ENCODE measurements at regions not wholly inside any gene's neighbourhood (a gene's known extent, or its start where the extent isn't known, plus 50 kb on each side); places are given as distances from the start of the nearest gene placed in this dataset.

- H3K4me1 ChIP-seq: no peaks in the 10 kb centered on the region
- peaks cover 0 to 4% of the 10 kb centered on the region in 2 donors for H3K27me3 ChIP-seq
- H3K4me3 ChIP-seq: no peak overlapping the region
- 87 to 88% methylated on average over 14 of the region's 15 CpGs for WGBS, 2 donors
- no peak overlapping the region for H3K27ac ChIP-seq
- H3K9me3 ChIP-seq: peaks cover 0 to 3% (median 0%) of the 10 kb centered on the region in 4 donors
- DNase-seq (ENCODE audit: low spot score in 2 of 2): no peak
- no peak for TF ChIP-seq POLR2A (IDR thresholded peaks at IDR 0.05)
- no peak for TF ChIP-seq EP300 (IDR thresholded peaks at IDR 0.05)
- TF ChIP-seq CTCF (IDR thresholded peaks at IDR 0.05): no peak
- H3K36me3 ChIP-seq: no peaks in the 10 kb centered on the region
These were observed 78.3 kb downstream of the IRX5 start for GRCh38 chr16:55008836-55009510.

GRCh38 chr16:55009581-55009980 lies 78.9 kb downstream of the IRX5 start:
- no peaks in the 10 kb centered on the region for H3K36me3 ChIP-seq
- 83 to 95% methylated on average over 10 of the region's 10 CpGs for WGBS, 2 donors
- no peak overlapping the region for H3K4me3 ChIP-seq
- DNase-seq (ENCODE audit: low spot score in 2 of 2): no peak
- TF ChIP-seq CTCF (IDR thresholded peaks at IDR 0.05) (no peak), POLR2A (IDR thresholded peaks at IDR 0.05) (no peak)
- no peak overlapping the region for H3K27ac ChIP-seq
- peaks cover 0 to 3% (median 0%) of the 10 kb centered on the region in 4 donors for H3K9me3 ChIP-seq
- no peaks in the 10 kb centered on the region for H3K4me1 ChIP-seq
- peaks cover 0 to 4% of the 10 kb centered on the region in 2 donors for H3K27me3 ChIP-seq

DNA sequence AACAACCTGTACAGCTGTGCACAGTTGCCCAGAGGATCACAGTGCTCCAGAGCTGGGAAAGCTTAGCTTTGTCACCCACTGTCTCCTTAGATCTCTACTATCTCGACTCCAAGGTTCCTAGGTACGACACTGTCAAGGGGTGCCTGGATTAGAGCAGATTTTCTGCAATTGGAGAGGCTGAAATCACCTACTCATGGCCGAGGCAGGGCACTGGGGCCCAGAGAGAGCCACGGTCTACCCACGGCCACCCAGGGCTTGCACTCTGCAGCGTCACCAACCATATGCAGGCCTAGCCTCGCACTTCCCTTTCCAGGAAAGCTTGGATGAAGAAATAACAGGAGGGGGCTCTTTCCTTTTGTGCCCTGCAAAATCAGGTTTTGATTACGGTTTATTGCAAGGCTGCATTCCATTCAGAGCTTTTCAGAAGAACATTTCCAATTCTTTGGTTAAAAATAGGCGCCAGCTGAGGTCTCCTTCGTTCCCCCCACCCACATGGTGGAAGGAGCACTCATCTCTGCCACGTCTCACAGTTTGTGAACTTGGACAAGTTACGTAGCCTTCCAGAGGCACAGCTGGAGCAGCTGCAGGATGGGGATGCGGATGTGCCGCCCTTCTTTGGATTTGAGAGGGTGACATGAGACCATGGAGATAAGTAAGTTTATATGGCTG lies 80.0 kb downstream of the IRX5 start:
- Histone ChIP-seq H3K4me1 (no peaks in the 10 kb centered on the region), H3K9me3 (peaks cover 0 to 3% (median 0%) of the 10 kb centered on the region in 4 donors), H3K27ac (no peak overlapping the region), H3K36me3 (no peaks in the 10 kb centered on the region), H3K4me3 (no peak overlapping the region), H3K27me3 (peaks cover 0 to 4% of the 10 kb centered on the region in 2 donors)
- WGBS, 2 donors: 60 to 71% methylated on average over 14 of the region's 14 CpGs
- no peak for TF ChIP-seq CTCF (IDR thresholded peaks at IDR 0.05)
- no peak for TF ChIP-seq POLR2A (IDR thresholded peaks at IDR 0.05)
- no peak for TF ChIP-seq EP300 (IDR thresholded peaks at IDR 0.05)
- no peak for DNase-seq (ENCODE audit: low spot score in 2 of 2)

GRCh38 chr16:55012362-55012761 lies 81.7 kb downstream of the IRX5 start:
- TF ChIP-seq EP300 (IDR thresholded peaks at IDR 0.05) (no peak), CTCF (IDR thresholded peaks at IDR 0.05) (no peak), POLR2A (IDR thresholded peaks at IDR 0.05) (no peak)
- 50 to 67% methylated on average over 2 of the region's 2 CpGs for WGBS, 2 donors
- no peak overlapping the region for H3K27ac ChIP-seq

GRCh38 chr16:55012793-55013192 lies 82.1 kb downstream of the IRX5 start:
- no peak for DNase-seq (ENCODE audit: low spot score in 2 of 2)
- Histone ChIP-seq H3K27ac (no peak overlapping the region), H3K9me3 (peaks cover 0 to 3% (median 0%) of the 10 kb centered on the region in 4 donors), H3K27me3 (no peaks in the 10 kb centered on the region), H3K36me3 (no peaks in the 10 kb centered on the region), H3K4me3 (no peak overlapping the region), H3K4me1 (no peaks in the 10 kb centered on the region)
- WGBS, 2 donors: 88 to 94% methylated on average over 6 of the region's 6 CpGs
- no peak for TF ChIP-seq POLR2A (IDR thresholded peaks at IDR 0.05)
- TF ChIP-seq CTCF (IDR thresholded peaks at IDR 0.05): no peak
- TF ChIP-seq EP300 (IDR thresholded peaks at IDR 0.05): no peak

More at GRCh38 chr16:55012362-55012761, 81.7 kb downstream of the IRX5 start:
- Histone ChIP-seq H3K4me1 (no peaks in the 10 kb centered on the region), H3K4me3 (no peak overlapping the region), H3K36me3 (no peaks in the 10 kb centered on the region), H3K27me3 (no peaks in the 10 kb centered on the region), H3K9me3 (peaks cover 0 to 3% (median 0%) of the 10 kb centered on the region in 4 donors)
- no peak for DNase-seq (ENCODE audit: low spot score in 2 of 2)

Data from tibial nerve (tissue), 4 donors.